GM18867 (cell line): ENCODE measurements at regions not wholly inside any gene's neighbourhood (a gene's known extent, or its start where the extent isn't known, plus 50 kb on each side); places are given as distances from the start of the nearest gene placed in this dataset.
"Not testable (repeated sequence)": the region's sequence is repeated elsewhere in the genome, so short reads cannot be mapped to it uniquely, and the experiment has no call there.

Experiments
- ATAC-seq: cut with Tn5 transposase; IDR thresholded peaks from one replicate; pipeline ENCODE4 v1.9.1; 2021; ENCODE audit warnings: mild to moderate bottlenecking, moderate library complexity; ENCODE audit not compliant: unreplicated experiment

DNA sequence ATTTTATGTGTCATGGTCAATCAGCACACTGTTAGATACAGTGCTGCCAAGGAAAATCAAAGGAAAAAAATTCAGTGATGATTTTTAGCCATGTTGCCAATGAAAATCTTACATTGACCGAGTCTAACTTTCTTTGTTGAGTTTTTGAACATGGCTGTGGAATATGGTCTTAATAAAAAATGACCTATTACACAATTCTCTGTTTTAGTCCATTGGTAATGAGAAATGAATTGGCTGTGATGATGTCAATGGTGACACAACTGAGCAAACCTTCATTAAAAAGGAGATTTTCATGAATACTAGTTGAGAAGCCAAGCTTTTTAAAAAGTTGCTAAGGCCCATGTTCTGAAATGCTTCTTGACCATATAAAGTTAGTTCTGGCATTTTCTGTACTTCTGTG is 225.9 kb upstream of the GYPA start:
- no peak for ATAC-seq

DNA sequence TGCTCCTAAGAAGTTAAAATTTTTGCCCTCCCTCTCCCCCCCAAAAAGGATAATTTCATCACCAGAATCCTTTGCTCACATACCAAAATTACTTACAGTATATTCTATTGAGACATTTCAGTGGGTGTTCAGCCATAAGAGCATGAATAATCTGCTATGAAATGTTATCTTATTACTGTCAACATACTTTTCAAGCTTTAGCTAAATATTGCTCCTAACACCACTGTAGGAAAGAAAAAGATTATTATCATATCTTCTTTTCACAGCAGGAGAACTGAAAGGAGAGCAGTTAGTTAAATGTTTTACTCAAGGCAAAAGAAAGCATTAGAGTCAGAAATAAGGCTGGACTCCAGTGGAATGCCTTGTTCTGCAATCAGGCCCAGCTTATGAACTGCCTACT is 231.0 kb upstream of the GYPA start:
- no peak for ATAC-seq

DNA sequence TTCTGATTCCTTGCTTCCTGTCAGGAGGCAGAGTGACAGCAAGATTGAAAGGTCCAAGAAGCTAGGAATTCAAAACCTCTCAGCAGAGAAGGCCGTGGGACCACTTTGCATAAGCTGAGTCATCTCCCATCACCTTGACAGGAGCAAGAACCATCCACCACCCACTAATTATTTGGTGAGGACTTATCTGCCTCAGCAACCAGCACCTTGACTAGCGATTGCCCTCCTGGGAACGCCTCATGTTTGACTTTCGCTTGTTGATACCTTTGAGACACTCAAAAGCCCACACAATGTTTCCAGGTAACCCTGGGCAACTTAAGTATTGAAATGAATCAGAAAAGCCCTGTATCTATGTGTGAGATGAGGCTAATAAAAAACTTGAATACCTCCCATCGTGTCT is 233.5 kb upstream of the GYPA start:
- peak; percentile 91 for ATAC-seq

DNA sequence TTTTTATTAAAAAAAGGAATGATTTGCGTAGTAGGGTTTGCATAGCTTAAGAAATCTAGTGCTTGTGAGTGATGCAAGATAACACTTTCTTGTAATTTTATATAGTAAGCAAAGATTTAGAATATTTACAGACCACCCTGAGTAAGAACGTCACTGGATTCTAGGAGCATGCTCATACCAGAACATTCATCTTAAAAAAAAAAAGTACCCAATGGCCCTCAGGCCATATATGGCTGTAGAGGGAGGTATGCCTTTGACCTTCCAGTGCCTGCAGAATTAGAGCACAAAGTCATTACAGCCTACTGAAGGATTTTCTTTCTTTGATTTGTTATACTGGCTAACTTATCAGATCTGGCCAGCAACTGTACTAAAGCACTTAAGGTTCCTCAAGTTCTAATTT is 236.3 kb upstream of the GYPA start:
- ATAC-seq, result no peak

DNA sequence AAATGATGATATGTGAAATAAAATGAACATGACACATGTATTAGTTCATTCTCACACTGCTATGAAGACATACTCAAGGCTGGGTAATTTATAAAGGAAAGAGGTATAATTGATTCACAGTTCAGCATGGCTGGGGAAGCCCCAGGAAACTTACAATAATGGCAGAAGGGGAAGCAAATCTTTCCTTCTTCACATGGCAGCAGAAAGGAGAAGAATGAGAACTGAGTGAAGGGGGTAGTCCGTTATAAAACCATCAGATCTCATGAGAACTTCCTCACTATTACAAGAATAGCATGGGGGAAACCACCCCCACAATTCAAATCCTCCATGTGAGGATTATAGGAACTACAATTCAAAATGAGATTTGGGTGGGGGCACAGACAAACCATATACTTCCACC is 243.9 kb upstream of the GYPA start:
- no peak for ATAC-seq

DNA sequence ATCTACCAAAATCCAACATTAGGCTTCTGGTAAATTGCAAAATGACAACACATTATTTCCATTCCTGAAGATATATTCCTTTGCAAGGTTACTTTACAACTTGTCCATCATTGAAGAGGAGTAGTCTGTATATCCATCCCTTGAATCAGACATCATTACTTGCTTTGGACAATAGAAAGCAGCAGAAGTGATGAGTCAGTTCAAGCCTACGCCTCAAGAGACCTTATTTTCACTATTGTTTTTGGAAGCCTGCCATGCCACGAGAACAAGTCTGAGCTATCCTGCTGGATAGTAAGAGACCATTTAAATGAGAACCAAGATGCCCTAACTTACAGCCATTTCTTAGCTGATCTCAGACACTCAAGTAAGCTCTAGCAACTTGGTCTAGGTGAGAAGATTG is 246.0 kb upstream of the HHIP start:
- ATAC-seq, result peak; percentile 83

DNA sequence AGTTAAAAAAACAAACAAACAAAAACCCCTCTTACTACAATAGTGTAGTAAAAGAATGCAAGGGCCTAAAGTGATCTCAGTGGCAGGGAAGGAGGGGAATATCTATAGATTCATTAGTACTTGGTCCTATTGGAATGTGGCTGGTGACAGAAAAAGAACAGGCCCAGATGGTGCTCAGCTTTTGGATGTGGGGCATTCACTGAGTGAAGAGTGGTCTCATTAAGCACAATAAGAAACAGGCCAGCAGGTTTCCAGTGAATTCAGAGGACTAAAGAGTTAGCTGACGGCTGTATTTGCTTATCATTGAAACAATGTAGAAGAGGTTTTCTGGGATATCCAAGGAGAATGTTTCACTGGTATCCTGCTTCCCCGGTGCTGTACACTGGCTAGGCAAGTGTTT is 243.8 kb upstream of the HHIP start:
- no peak for ATAC-seq

DNA sequence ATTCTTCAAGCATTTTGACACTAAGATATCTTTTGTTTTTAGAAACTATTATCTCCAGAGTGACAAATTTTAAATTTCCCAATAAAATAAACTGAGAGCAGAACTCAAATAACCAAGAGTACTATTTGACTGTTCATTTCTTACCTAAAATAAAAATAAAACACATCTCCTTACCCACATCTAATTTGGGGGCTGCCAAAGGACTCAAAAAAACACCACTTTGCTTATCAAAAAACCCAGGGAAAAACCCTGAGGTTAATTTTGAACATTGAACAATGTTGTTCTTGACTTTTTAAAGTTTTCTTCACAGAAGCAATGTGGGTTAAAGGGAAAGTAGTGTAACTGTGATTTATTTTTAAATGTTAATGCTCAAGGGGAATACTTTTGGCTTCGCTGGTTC is 243.0 kb upstream of the HHIP start:
- ATAC-seq, result no peak

DNA sequence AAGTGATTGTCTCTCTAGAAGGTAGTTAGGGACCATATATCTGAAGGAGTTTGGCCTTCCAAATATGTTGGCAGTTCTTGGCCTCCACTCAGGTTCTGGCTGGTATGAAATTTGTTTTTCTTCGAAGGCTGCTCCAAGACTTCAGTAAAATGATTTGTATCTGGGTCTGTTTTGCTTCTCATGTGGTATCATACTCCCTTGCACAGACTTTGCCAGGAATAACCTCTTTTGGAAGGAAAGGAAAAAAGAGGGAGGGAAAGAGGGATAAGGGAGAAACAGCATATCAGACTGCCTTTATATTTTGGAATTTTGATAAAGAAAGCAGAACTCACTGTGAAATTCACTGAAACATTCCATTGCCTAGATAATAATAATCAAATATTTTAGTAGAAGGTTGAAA is 242.1 kb upstream of the HHIP start:
- ATAC-seq, result no peak

DNA sequence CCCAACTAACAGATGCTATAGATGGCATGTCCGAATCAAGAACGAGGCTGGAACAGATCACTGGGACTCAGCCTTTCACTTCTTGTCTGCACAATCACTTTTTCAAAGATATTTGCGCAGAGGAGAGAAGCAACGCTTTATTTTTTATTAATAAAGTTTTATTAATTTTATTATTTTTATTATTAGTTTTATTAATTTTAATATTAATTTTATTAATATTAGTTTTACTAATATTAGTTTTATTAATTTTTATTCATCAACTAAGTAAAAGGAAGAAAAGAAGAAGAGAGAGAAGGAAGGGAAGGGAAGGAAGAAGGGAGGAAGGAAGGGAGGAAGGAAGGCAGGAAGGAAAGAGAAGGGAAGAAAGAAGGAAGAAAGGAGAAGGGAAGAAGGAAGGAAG is 236.4 kb upstream of the HHIP start:
- no peak for ATAC-seq

DNA sequence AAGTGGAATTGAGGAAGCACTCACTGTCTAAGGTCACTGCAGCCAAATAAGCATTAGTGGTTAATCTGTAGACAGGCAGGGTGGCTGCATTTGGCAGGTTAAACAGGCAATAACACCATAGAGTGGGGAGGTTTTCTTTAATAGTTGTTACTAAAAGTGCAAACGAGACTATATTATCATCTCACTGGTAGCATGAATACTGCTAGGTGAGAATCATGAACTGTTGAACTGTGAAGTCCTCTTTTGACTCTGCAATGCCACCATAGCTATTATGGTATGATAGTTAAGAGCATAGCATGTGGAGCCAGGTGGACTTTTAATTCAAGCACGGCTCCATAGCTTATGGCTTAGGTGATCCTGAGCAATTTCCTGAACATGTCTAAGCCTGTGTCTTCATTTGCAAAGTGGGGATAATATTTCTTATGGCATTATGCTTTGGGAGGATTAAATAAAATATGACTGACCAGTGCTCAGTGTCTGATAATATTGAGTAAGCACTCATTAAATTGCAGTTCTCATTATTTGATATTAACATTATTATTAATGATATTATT is 235.6 kb upstream of the HHIP start:
- no peak for ATAC-seq

DNA sequence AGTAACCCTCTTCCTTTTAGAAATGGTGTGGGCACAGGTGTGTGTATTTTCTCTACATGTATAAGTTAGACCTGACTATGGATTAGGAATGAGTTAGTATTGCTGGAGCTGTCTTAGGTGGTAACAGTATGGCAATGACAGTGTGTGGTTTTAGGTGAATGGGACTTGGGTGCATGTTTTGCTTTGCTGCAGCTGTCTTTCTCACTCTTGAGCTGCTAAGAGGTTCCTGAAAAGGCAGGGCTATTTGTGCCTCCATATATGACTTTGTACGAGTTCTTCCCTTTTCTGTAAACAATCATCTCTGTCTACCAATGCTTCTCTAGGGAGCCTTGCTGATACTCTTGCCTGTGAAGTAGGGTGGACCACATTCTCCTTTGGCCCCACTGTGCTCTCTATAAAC is 234.8 kb upstream of the HHIP start:
- peak; percentile 46 for ATAC-seq

DNA sequence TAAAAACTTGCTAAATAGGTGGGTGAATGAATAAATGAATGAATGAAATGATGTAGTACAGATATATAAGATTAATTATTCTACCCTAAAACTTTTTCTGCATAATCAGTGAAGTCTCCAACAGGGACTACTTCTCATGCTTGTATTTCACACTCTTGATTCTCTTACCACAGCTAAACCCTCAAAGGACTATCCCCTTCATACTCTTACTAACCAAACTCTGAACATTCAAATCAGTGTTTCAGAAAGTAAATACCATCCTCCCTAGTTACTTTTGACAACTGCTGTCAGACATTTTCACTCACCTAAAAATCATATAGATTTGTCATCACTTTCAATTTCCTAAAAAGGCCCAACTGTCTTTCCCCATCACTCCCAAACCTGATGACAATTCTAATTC is 234.3 kb upstream of the HHIP start:
- peak; percentile 71 for ATAC-seq

DNA sequence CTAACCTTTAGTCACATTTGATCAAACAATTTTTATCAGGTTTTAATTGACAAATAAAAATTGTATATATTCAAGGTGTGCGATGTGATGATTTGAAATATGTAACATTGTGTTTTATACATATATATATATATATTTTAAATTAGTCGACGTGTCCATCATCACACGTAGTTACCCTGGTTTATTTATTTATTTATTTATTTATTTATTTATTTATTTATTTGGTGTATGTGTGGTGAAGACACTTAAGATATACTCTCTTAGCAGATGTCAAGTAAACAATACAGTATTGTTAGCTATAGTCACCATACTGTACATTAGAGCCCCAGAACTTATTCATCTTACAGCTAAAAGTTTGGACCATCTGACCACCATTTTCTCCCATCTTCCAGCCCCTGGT is 224.9 kb upstream of the HHIP start:
- no peak for ATAC-seq

DNA sequence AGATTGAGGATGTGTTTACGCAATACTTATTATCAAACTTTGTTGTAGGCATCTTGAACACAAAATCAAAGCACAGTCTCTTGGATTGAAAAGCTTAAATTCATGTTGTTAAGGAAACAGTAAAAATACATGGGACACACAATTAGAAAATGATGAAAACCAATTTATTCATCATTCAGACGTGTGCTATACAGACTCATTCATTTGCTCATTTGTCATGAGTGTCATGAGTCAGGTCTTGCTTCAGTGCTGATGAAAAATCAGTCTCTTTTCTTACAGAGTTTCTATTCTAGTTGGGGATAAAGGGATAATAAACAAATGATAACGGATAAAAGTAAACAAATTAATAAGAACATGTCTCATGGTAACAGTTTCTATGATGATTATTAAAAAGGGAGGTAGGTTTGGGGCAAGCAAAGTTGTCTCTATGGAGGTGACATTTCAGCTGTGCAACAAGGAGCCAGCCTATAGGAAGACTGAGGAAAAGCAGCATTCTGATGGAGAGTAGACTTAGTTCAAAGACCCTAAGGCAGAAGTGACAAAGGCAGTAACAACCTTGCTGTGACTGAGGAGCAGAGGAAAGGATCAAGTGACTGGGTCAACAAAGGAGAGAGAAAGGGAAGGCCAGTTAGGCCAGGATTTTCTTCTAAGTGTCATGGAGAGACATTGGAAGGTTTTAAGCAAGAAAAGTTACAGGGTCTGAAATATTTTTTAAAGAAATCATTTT is 224.0 kb upstream of the HHIP start:
- no peak for ATAC-seq

DNA sequence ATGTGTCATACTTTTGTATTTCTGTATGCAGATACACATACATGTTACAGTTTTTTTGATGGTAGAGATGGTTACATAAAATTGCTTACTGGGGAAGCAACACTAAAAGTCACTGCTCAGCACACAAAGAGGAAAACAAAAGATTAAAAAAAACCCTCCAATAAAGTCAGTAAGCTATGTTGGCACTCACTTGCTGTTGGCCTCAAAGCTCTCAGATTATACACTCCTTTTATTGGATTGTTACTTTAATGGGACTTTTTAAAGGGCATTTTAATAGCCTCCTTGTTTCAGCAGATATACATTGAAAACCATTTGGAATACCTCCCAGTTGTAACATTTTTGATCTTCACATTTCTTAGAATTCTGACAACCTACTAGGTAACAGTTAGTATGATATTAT is 222.0 kb upstream of the HHIP start:
- ATAC-seq, result no peak

DNA sequence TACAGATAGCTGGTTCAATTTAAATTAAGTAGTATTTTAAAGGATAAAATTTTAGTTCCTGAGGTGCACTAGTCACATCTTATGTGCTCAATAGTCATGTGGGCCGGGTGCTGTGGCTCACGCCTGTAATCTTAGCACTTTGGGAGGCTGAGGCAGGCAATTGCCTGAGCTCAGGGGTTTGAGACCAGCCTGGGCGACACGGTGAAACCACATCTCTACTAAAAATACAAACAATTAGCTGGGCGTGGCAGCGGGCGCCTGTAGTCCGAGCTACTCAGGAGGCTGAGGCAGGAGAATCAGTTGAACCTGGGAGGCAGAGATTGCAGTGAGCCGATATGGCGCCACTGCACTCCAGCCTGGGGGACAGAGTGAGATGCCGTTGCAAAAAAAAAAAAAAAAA is 219.9 kb upstream of the HHIP start:
- ATAC-seq, result not testable (repeated sequence)

DNA sequence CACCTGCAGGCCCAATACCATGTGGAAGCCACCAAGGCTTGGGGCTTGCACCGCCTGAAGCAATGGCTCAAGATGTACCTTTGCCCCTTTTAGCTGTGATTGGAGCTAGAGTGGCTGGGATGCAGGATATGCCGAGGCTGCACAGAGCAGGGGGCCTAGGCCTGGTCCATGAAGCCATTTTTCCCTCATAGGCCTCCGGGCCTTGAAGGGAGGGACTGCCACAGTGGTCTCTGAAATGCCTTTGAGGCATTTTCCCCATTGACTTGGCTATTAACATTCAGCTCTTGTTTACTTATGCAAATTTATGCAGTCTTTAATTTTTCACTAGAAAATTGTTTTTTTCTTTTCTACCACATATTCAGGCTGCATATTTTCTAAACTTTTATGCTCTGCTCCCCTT is 203.2 kb upstream of the HHIP start:
- ATAC-seq, result no peak

DNA sequence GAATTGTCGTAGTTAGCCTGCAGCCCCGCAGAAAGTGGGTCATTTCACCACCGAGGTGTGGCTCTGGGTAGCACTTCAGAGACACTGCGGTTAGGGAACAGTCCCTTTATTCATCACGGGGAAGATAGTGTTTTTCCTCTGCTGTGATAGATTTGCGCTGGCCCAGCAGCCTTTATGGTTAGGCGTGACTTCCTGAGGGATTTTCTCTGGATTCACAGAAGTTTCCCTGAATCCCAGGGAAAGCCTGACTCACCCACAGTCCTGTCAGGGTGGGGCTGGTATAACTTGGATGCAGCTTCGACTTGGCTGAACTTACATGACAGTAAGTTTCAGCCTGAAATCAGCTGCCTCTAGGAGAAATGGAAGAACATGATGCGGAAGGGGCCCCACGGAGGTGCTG is 196.3 kb upstream of the HHIP start:
- no peak for ATAC-seq

DNA sequence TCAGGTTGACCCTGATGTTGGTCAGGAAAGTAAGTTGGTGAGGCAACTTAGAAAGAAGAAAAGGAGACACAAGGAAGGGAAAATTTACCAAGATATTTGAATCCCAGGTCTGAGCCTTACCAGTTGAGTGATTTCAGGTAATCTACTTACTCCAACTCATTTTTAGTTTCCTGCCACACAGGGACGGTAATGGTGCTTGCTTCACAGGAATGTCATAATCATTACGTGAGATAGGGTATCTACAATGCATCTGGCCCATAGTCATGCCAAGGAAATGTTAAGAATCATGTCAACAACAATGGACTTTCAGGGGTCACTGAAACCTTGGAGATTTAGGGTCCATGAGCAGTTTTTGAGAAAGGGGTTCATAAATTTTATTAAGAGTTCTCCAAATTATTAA is 195.4 kb upstream of the HHIP start:
- ATAC-seq, result no peak

DNA sequence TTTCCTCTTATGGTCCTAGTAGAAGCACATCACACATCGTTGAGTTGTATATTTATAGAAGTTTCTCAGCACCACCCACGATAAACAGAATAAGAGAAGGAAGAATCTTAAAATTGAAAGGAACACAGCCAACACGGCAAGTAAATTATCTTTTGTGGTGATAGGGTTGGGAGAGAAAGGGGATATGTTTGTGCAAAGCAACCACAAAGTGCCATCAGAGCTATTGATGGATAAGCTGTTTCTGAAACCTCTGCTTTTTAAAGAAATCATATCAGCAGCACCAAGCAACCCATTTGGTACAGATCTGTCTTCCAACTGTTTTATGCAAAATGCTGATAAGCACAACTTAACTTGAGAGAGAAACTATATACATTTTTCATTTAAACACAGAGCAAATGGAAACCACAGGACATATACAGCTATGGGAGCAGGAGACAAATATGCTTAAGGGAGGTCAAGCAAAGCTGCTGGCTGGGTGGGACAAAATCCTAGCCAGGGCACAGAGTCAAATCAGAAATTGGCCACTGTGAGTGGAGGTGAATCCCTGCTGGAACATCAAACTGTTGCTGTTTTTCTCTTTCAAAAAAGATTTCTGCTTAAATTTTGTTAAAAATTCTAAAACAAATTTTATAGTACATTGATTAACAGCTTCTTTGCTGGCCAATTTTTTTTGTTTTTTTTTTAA is 194.0 kb upstream of the HHIP start:
- ATAC-seq, result no peak

DNA sequence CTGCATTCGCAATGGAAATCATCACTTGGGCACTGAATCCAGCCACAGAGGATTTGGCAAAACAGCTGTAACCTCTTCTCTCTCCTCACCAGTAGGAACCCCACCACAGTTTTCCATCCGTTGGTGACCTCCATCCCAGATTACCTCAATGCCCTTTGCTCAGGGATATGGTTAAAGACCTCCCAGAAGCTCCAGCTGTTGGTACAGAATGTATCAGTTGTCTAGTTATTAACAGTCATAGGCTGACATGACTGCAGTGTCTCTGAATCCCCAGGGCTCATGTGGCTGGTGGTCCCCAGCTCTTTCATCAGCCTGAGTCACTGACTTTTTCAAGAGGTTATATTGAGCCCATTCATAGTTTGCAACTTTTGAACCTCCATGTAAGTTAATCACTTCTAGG is 189.8 kb upstream of the HHIP start:
- ATAC-seq, result no peak

DNA sequence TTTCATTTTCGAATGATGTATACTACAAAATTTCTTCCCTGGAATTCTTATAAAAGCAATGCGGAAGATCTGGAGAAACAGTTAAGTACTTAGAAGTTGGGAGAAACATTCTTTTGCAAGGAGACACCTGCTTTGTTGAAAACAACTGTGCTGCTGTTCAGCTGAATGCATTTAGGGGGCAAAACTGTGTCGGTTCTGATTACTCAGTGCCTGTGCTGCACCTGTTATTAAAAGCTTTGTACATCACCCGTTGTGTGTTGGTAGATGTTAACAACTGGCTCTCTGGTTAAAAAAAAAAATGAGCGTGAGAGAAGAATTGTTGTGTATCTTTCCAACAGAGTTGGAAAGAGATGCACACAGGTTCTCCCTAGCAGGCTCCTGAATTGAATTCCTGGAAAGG is 184.1 kb upstream of the HHIP start:
- no peak for ATAC-seq
